Common myeloid progenitor, CD34-positive (primary cell): ENCODE measurements at regions not wholly inside any gene's neighbourhood (a gene's known extent, or its start where the extent isn't known, plus 50 kb on each side); places are given as distances from the start of the nearest gene placed in this dataset.
"Not testable (repeated sequence)": the region's sequence is repeated elsewhere in the genome, so short reads cannot be mapped to it uniquely, and the experiment has no call there.

Source experiments
- CTCF ChIA-PET: fragments of 350-600 bp; sonication (Branson Sonifier 250); formaldehyde crosslinking; loops from one replicate; lab custom pipeline; 2021; ENCODE audit warnings: antibody characterized with exemption; lab: Charles Lee
- POLR2A ChIA-PET: fragments of 350-600 bp; sonication (Branson Sonifier 250); formaldehyde crosslinking; loops from one replicate; lab custom pipeline; 2021; ENCODE audit warnings: antibody characterized with exemption; lab: Charles Lee
- DNase-seq, 3 donors: peaks; one replicate each; pipeline versions ENCODE4 v3.0.0 to v3.0.0-alpha.2; 2013
- H3K27ac ChIP-seq, 2 experiments: 1 replicate in 1 of 2; 2 replicates in 1 of 2; pipeline ENCODE4 v1.7.0; 2013; ENCODE audit warnings: inconsistent platforms in 2 of 2, low read length in 2 of 2, mild to moderate bottlenecking in 2 of 2, low read depth in 1 of 2, moderate library complexity in 1 of 2; ENCODE audit not compliant: severe bottlenecking in 2 of 2, insufficient read depth in 1 of 2, poor library complexity in 1 of 2
- H3K27me3 ChIP-seq, 5 experiments: replicated peaks in 2 of 5; 1 replicate in 3 of 5; 2 replicates in 2 of 5; pipeline versions ENCODE4 v1.6.1 to v1.7.0; 2013; ENCODE audit warnings: low read length in 4 of 5, mild to moderate bottlenecking in 2 of 5, moderate library complexity in 2 of 5, inconsistent platforms in 1 of 5; ENCODE audit not compliant: insufficient read depth in 5 of 5, control insufficient read depth in 4 of 5
- H3K36me3 ChIP-seq, 4 experiments: 1 replicate in 2 of 4; 2 replicates in 2 of 4; pipeline versions ENCODE4 v1.6.1 to v1.7.0; 2013; ENCODE audit warnings: low read length in 3 of 4, control low read depth in 1 of 4, mild to moderate bottlenecking in 1 of 4; ENCODE audit not compliant: control insufficient read depth in 4 of 4, insufficient read depth in 4 of 4
- H3K4me1 ChIP-seq, 4 experiments: 1 replicate in 3 of 4; 2 replicates in 1 of 4; pipeline versions ENCODE4 v1.6.1 to v1.7.1; 2013; ENCODE audit warnings: low read length in 3 of 4, mild to moderate bottlenecking in 3 of 4, control low read depth in 1 of 4, inconsistent platforms in 1 of 4, moderate library complexity in 1 of 4; ENCODE audit not compliant: control insufficient read depth in 4 of 4, insufficient read depth in 4 of 4; ENCODE audit errors: control extremely low read depth in 1 of 4
- H3K4me3 ChIP-seq, 7 experiments: 1 replicate in 4 of 7; 2 replicates in 3 of 7; pipeline versions ENCODE4 v1.5.1 to v1.7.0; 2013; ENCODE audit warnings: mild to moderate bottlenecking in 7 of 7, low read length in 6 of 7, moderate library complexity in 6 of 7, inconsistent platforms in 2 of 7, low read depth in 2 of 7, control low read depth in 1 of 7; ENCODE audit not compliant: insufficient read depth in 4 of 7, control insufficient read depth in 1 of 7; ENCODE audit errors: extremely low read depth in 1 of 7
- H3K9me3 ChIP-seq, 5 experiments: 1 replicate in 4 of 5; 2 replicates in 1 of 5; pipeline versions ENCODE4 v1.6.1 to v1.7.1; 2013; ENCODE audit warnings: low read length in 4 of 5, mild to moderate bottlenecking in 2 of 5, inconsistent platforms in 1 of 5, low read depth in 1 of 5, moderate library complexity in 1 of 5; ENCODE audit not compliant: control insufficient read depth in 4 of 5, insufficient read depth in 2 of 5; ENCODE audit errors: control extremely low read depth in 1 of 5
- WGBS: methylation state at CpG from one replicate; pipeline ENCODE4 v1.1.5; 2013; ENCODE audit not compliant: insufficient coverage; 5-methylcytosine and 5-hydroxymethylcytosine counted together

DNA sequence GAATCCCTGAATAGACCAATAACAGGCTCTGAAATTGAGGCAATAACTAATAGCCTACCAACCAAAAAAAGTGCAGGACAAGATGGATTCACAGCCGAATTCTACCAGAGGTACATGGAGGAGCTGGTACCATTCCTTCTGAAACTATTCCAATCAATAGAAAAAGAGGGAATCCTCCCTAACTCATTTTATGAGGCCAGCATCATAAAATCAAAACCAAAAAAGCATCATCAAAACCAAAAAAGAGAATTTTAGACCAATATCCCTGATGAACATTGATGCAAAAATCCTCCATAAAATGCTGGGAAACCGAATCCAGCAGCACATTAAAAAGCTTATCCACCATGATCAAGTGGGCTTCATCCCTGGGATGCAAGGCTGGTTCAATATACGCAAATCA lies 246.2 kb upstream of the THUMPD2 start:
- H3K4me1 ChIP-seq, DNase-seq, H3K27me3 ChIP-seq, H3K4me3 ChIP-seq, CTCF ChIA-PET, H3K36me3 ChIP-seq, POLR2A ChIA-PET, H3K27ac ChIP-seq: not testable (repeated sequence)
- 100% methylated on average over 1 of the region's 3 CpGs for WGBS
- peaks cover 0 to 21% (median 10%) of the 10 kb centered on the region in 5 experiments for H3K9me3 ChIP-seq

DNA sequence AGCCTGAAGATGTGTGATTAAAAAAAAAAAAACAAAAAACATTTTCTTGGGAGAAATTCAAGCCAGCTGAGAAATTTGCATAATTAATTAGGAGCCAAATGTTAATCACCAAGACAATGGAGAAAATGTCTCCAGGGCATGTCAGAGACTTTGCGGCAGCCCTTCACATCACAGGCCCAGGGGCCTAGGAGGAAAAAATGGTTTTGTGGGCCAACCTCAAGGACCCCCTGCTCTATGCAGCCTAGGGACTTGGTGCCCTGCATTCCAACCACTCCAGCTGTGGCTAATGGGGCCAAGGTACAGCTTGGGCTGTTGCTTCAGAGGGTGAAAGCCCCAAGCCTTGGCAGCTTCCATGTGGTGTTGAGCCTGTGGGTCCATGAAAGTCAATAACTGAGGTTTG lies 241.9 kb upstream of the THUMPD2 start:
- peaks cover 0 to 21% (median 13%) of the 10 kb centered on the region in 5 experiments for H3K9me3 ChIP-seq
- H3K36me3 ChIP-seq = no peaks in the 10 kb centered on the region
- POLR2A ChIA-PET = no interaction called here
- DNase-seq = no peak
- CTCF ChIA-PET = no interaction called here
- WGBS = 100% methylated on average over 1 of the region's 1 CpG
- no peaks in the 10 kb centered on the region for H3K4me1 ChIP-seq
- no peak overlapping the region for H3K4me3 ChIP-seq
- no peak overlapping the region for H3K27ac ChIP-seq
- no peaks in the 10 kb centered on the region for H3K27me3 ChIP-seq

DNA sequence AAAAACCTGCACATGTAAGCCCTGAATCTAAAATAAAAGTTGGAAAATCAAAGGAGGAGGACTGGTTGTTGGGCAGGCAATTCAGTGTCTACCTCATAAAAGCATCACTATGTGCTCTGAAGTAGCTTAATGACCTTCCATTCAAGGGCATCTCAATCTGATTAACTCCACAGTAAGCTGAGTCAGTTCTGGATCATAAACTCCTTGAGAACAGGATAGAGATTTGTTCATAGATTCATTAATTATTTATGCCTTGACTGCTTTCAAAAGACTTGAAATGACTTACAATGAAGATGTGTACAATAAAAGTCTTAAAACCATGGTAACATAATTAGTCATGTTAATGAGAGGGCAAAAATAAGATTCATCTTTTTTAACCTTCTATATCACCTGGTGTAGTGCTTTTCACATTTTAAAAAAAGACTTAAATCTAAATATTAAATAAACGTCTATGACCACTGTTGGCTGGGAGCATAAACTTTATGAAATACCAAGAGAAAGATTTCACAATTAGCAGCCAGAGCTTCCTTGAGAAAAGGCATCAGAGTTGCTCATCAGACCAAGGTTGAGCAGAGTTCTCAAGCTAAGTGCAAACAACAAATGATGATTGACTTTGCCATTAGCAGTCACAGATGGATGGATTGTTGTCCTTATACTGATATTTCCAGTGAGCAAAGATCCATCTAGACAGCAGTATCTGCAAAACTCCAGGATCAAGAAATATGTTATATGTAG lies 237.3 kb upstream of the THUMPD2 start:
- H3K27ac ChIP-seq = no peak overlapping the region
- 100% methylated on average over 1 of the region's 1 CpG for WGBS
- no peak for DNase-seq
- no peaks in the 10 kb centered on the region for H3K4me1 ChIP-seq
- CTCF ChIA-PET = no interaction called here
- H3K4me3 ChIP-seq = no peak overlapping the region
- H3K27me3 ChIP-seq = no peaks in the 10 kb centered on the region
- POLR2A ChIA-PET = no interaction called here
- H3K36me3 ChIP-seq = no peaks in the 10 kb centered on the region
- H3K9me3 ChIP-seq = peaks cover 0 to 10% (median 8%) of the 10 kb centered on the region in 5 experiments

DNA sequence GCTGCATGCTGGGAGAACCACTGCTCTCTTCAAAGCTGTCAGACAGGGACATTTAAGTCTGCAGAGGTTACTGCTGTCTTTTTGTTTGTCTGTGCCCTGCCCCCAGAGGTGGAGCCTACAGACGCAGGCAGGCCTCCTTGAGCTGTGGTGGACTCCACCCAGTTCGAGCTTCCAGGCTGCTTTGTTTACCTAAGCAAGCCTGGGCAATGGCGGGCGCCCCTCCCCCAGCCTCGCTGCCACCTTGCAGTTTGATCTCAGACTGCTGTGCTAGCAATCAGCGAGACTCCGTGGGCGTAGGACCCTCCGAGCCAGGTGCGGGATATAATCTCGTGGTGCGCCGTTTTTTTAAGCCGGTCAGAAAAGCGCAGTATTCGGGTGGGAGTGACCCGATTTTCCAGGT lies 234.9 kb upstream of the THUMPD2 start:
- H3K4me1 ChIP-seq, DNase-seq, CTCF ChIA-PET, POLR2A ChIA-PET, H3K27ac ChIP-seq, H3K36me3 ChIP-seq, H3K4me3 ChIP-seq, H3K27me3 ChIP-seq, H3K9me3 ChIP-seq: not testable (repeated sequence)
- WGBS = no CpG with 5 or more reads among the region's 17 CpGs

DNA sequence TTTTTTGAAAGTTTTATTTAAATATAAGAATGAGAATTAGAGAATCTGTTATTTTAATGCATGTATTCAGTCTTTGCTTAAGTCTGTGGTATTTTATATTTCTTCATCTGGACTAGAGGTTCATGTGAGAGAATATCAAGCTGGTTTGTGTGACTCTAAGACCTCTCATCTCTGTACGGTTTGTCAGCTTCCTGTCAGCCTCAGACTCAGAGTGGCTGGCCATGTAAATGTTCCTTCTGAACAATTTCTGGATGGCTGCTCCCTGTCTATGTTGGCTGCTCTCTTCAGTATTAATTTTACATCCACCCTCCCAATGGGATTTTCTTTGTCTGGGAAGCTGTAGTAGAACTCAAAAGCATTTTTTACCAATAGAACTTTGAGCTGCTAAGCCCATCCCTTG lies 225.3 kb upstream of the THUMPD2 start:
- H3K27me3 ChIP-seq = no peaks in the 10 kb centered on the region
- no peaks in the 10 kb centered on the region for H3K9me3 ChIP-seq
- no peaks in the 10 kb centered on the region for H3K4me1 ChIP-seq
- WGBS = 100% methylated on average over 1 of the region's 1 CpG
- POLR2A ChIA-PET = no interaction called here
- CTCF ChIA-PET = no interaction called here
- H3K36me3 ChIP-seq = no peaks in the 10 kb centered on the region
- DNase-seq = no peak
- H3K27ac ChIP-seq = no peak overlapping the region
- no peak overlapping the region for H3K4me3 ChIP-seq

DNA sequence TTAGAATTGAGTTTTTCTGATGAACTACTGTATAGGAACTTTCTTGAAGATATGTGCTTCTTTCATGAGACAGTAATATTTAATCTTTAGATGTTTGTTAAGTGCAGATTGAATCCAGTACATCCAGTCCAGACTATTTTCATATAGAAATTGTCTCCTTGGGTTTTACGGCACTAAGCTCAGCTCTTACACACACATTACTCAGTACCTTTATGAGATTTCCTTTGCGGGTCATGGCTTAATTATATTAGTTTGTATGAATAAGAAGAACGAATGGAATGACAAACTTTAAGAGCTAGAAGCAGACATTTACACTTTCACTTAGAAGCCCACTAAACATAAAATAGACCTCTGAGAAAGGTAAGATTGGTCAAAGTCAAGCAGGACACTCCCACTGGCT lies 223.3 kb upstream of the THUMPD2 start:
- POLR2A ChIA-PET = no interaction called here
- Histone ChIP-seq H3K4me3 (no peak overlapping the region), H3K9me3 (no peaks in the 10 kb centered on the region), H3K27me3 (peaks cover 0 to 1% (median 0%) of the 10 kb centered on the region in 5 experiments), H3K36me3 (no peaks in the 10 kb centered on the region), H3K27ac (no peak overlapping the region), H3K4me1 (no peaks in the 10 kb centered on the region)
- DNase-seq = no peak
- no CpG with 5 or more reads among the region's 3 CpGs for WGBS
- CTCF ChIA-PET = no interaction called here

DNA sequence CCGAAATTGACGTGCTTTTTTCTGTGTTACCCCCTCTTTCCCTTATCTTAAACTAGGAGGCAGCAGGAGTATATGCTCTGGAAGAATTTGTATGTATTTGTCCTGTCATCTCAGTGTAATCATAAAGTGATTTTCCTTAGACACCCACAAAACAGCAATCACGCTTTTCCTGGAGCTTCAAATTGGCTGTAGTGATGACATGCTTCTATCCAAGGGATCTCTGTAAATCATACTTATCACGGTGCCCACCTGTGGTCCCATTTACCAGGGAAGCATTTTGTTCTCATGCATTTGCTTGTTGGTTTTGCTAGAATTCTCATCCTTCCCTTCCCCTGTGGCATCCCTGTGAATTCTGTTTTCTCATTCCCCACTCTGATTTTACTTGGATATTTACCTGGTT lies 220.8 kb upstream of the THUMPD2 start:
- no peak overlapping the region for H3K4me3 ChIP-seq
- no peak for DNase-seq
- H3K9me3 ChIP-seq = no peaks in the 10 kb centered on the region
- ChIA-PET CTCF (no interaction called here), POLR2A (interaction anchor here (0.5 kb wide), 1 partner anchor 537 kb away, joined by 5 read pairs; no protein-coding TSS in a partner anchor)
- H3K4me1 ChIP-seq = no peaks in the 10 kb centered on the region
- H3K36me3 ChIP-seq = no peaks in the 10 kb centered on the region
- H3K27me3 ChIP-seq = peaks cover 0 to 1% (median 0%) of the 10 kb centered on the region in 5 experiments
- no peak overlapping the region for H3K27ac ChIP-seq
- 98% methylated on average over 4 of the region's 4 CpGs for WGBS
